ENCODE measurements at regions not wholly inside any gene's neighbourhood (a gene's known extent, or its start where the extent isn't known, plus 50 kb on each side); places are given as distances from the start of the nearest gene placed in this dataset.

GRCh38 chr17:73801455-73802100 is 157.3 kb upstream of the SDK2 start:
- no peaks in the 10 kb centered on the region for H3K36me3 ChIP-seq (ENCODE audit: insufficient read depth, low read length)
- H3K4me3 ChIP-seq (ENCODE audit: low read depth, low read length, poor library complexity, severe bottlenecking), result no peak overlapping the region
- TF ChIP-seq CTCF (IDR thresholded peaks at IDR 0.05; ENCODE audit: low read length) (no peak), EZH2 (IDR thresholded peaks at IDR 0.05; ENCODE audit: borderline replicate concordance, low read length) (no peak)
- no peak overlapping the region for H3K9ac ChIP-seq (ENCODE audit: low read length)
- H2AFZ ChIP-seq (ENCODE audit: low read length), result no peak overlapping the region
- no peak overlapping the region for H3K4me2 ChIP-seq (ENCODE audit: low read length)
- H3K79me2 ChIP-seq (ENCODE audit: insufficient read depth, low read length), result no peaks in the 10 kb centered on the region
- H3K27ac ChIP-seq (ENCODE audit: low read depth, low read length, poor library complexity, severe bottlenecking), result no peak overlapping the region
- H3K9me2 ChIP-seq (ENCODE audit: low read depth, low read length), result no peaks in the 10 kb centered on the region
- H3F3A ChIP-seq (ENCODE audit: insufficient read depth, low read length), result no peaks in the 10 kb centered on the region
- H3K4me1 ChIP-seq (ENCODE audit: insufficient read depth, low read length, severe bottlenecking), result no peaks in the 10 kb centered on the region
- no peaks in the 10 kb centered on the region for H3K27me3 ChIP-seq (ENCODE audit: insufficient read depth, low read length)
- H3K9me3 ChIP-seq (ENCODE audit: low read length), result no peaks in the 10 kb centered on the region
- H4K20me1 ChIP-seq (ENCODE audit: insufficient read depth, low read length), result no peaks in the 10 kb centered on the region

GRCh38 chr17:73802314-73802713 is 158.1 kb upstream of the SDK2 start:
- no peak overlapping the region for H3K27ac ChIP-seq (ENCODE audit: low read depth, low read length, poor library complexity, severe bottlenecking)
- H3K27me3 ChIP-seq (ENCODE audit: insufficient read depth, low read length), result no peaks in the 10 kb centered on the region
- no peaks in the 10 kb centered on the region for H3K4me1 ChIP-seq (ENCODE audit: insufficient read depth, low read length, severe bottlenecking)
- H3K4me3 ChIP-seq (ENCODE audit: low read depth, low read length, poor library complexity, severe bottlenecking), result no peak overlapping the region
- no peaks in the 10 kb centered on the region for H3K9me3 ChIP-seq (ENCODE audit: low read length)
- H3K9ac ChIP-seq (ENCODE audit: low read length), result no peak overlapping the region
- no peaks in the 10 kb centered on the region for H3K36me3 ChIP-seq (ENCODE audit: insufficient read depth, low read length)
- H2AFZ ChIP-seq (ENCODE audit: low read length), result no peak overlapping the region
- no peaks in the 10 kb centered on the region for H4K20me1 ChIP-seq (ENCODE audit: insufficient read depth, low read length)
- H3K79me2 ChIP-seq (ENCODE audit: insufficient read depth, low read length), result no peaks in the 10 kb centered on the region
- no peak overlapping the region for H3K4me2 ChIP-seq (ENCODE audit: low read length)
- no peaks in the 10 kb centered on the region for H3F3A ChIP-seq (ENCODE audit: insufficient read depth, low read length)
- no peaks in the 10 kb centered on the region for H3K9me2 ChIP-seq (ENCODE audit: low read depth, low read length)
- TF ChIP-seq EZH2 (IDR thresholded peaks at IDR 0.05; ENCODE audit: borderline replicate concordance, low read length), result no peak
- TF ChIP-seq CTCF (IDR thresholded peaks at IDR 0.05; ENCODE audit: low read length), result no peak

DNA sequence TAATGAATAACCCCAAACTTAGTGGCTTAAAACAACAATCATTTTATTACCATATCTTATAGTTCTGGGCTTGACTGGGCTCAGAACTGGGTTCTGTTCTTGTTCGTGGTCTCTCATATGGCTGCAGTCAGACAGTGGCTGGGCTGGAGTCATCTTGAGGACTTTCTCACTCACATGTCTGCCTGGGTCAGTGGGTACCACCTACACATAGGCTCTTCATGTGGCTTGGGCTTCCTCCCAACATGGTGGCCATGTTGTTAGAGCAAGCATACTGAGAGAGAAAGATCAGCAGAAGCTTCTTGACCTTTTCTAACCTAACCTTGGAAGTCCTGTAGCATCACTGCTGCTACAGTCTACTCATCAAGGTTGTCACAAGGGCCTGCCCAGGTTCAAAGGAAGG is 158.6 kb upstream of the SDK2 start:
- TF ChIP-seq CTCF (IDR thresholded peaks at IDR 0.05; ENCODE audit: low read length) (no peak), EZH2 (IDR thresholded peaks at IDR 0.05; ENCODE audit: borderline replicate concordance, low read length) (no peak)

More for the DNA sequence above, 158.6 kb upstream of the SDK2 start:
- H3K9me2 ChIP-seq (ENCODE audit: low read depth, low read length), result no peaks in the 10 kb centered on the region
- H3K4me3 ChIP-seq (ENCODE audit: low read depth, low read length, poor library complexity, severe bottlenecking), result no peak overlapping the region
- no peaks in the 10 kb centered on the region for H3F3A ChIP-seq (ENCODE audit: insufficient read depth, low read length)
- no peaks in the 10 kb centered on the region for H4K20me1 ChIP-seq (ENCODE audit: insufficient read depth, low read length)
- no peak overlapping the region for H3K9ac ChIP-seq (ENCODE audit: low read length)
- H3K79me2 ChIP-seq (ENCODE audit: insufficient read depth, low read length), result no peaks in the 10 kb centered on the region
- no peaks in the 10 kb centered on the region for H3K36me3 ChIP-seq (ENCODE audit: insufficient read depth, low read length)
- no peak overlapping the region for H3K4me2 ChIP-seq (ENCODE audit: low read length)
- no peak overlapping the region for H3K27ac ChIP-seq (ENCODE audit: low read depth, low read length, poor library complexity, severe bottlenecking)
- no peaks in the 10 kb centered on the region for H3K4me1 ChIP-seq (ENCODE audit: insufficient read depth, low read length, severe bottlenecking)
- no peaks in the 10 kb centered on the region for H3K9me3 ChIP-seq (ENCODE audit: low read length)
- no peak overlapping the region for H2AFZ ChIP-seq (ENCODE audit: low read length)
- H3K27me3 ChIP-seq (ENCODE audit: insufficient read depth, low read length), result no peaks in the 10 kb centered on the region

Data from OCI-LY1 (cell line).